Hepatocyte (in vitro differentiated cells): ENCODE measurements at regions not wholly inside any gene's neighbourhood (a gene's known extent, or its start where the extent isn't known, plus 50 kb on each side); places are given as distances from the start of the nearest gene placed in this dataset.

Experiments used
- DNase-seq: peaks from one replicate; pipeline ENCODE4 v3.0.0-alpha.2; 2016; ENCODE audit warnings: low spot score
- H2AFZ ChIP-seq: fragments of 200-600 bp; sonication (generic); 2 replicates; pipeline ENCODE4 v1.6.0; 2016; ENCODE audit warnings: antibody characterized with exemption, mild to moderate bottlenecking
- H3K27ac ChIP-seq: fragments of 200-600 bp; sonication (generic); 2 replicates; pipeline ENCODE4 v1.5.1; 2016; ENCODE audit warnings: mild to moderate bottlenecking
- H3K27me3 ChIP-seq: fragments of 200-600 bp; sonication (generic); 2 replicates; pipeline ENCODE4 v1.6.1; 2016
- H3K36me3 ChIP-seq: fragments of 200-600 bp; sonication (generic); replicated peaks from 2 replicates; pipeline ENCODE4 v1.5.1; 2016; ENCODE audit warnings: low read depth; ENCODE audit not compliant: insufficient read depth
- H3K4me1 ChIP-seq: fragments of 200-600 bp; sonication (generic); 2 replicates; pipeline ENCODE4 v1.5.1; 2016; ENCODE audit warnings: mild to moderate bottlenecking, moderate library complexity; ENCODE audit not compliant: insufficient read depth
- H3K4me2 ChIP-seq: fragments of 200-600 bp; sonication (generic); 2 replicates; pipeline ENCODE4 v1.6.0; 2016
- H3K4me3 ChIP-seq: fragments of 200-600 bp; sonication (generic); 2 replicates; pipeline ENCODE4 v1.5.1; 2016; ENCODE audit warnings: mild to moderate bottlenecking
- H3K79me2 ChIP-seq: fragments of 200-600 bp; sonication (generic); 2 replicates; pipeline ENCODE4 v1.6.0; 2017; ENCODE audit warnings: mild to moderate bottlenecking
- H3K9me2 ChIP-seq: fragments of 200-600 bp; sonication (generic); replicated peaks from 2 replicates; pipeline ENCODE4 v1.6.0; 2017; ENCODE audit warnings: mild to moderate bottlenecking; ENCODE audit not compliant: insufficient read depth
- H3K9me3 ChIP-seq: fragments of 200-600 bp; sonication (generic); 2 replicates; pipeline ENCODE4 v1.5.1; 2016; ENCODE audit warnings: low read depth, mild to moderate bottlenecking
- H4K20me1 ChIP-seq: fragments of 200-600 bp; sonication (generic); 2 replicates; pipeline ENCODE4 v1.6.0; 2016; ENCODE audit warnings: mild to moderate bottlenecking; ENCODE audit not compliant: insufficient read depth, poor library complexity, severe bottlenecking
- EZH2 ChIP-seq: fragments of 200-600 bp; sonication (generic); IDR thresholded peaks from 2 replicates; pipeline ENCODE4 v1.6.1; 2016; ENCODE audit warnings: antibody characterized with exemption, mild to moderate bottlenecking, borderline replicate concordance
- EZH2phosphoT487 ChIP-seq: fragments of 200-600 bp; sonication (generic); IDR thresholded peaks from one replicate; pipeline ENCODE4 v1.6.1; 2018; ENCODE audit warnings: antibody characterized with exemption, mild to moderate bottlenecking, low read depth, moderate library complexity; ENCODE audit not compliant: unreplicated experiment, severe bottlenecking
- WGBS: methylation state at CpG from one replicate; pipeline ENCODE4 v1.1.6; 2016; ENCODE audit warnings: low lambda C conversion rate; ENCODE audit errors: missing lambda C conversion rate; 5-methylcytosine and 5-hydroxymethylcytosine counted together
- TF ChIP-seq, protein P1 (sequence below): fragments of 200-600 bp; sonication (generic); IDR thresholded peaks from 2 replicates; pipeline ENCODE4 v1.5.1; 2016; ENCODE audit warnings: antibody characterized with exemption, mild to moderate bottlenecking; ENCODE audit not compliant: poor library complexity

DNA sequence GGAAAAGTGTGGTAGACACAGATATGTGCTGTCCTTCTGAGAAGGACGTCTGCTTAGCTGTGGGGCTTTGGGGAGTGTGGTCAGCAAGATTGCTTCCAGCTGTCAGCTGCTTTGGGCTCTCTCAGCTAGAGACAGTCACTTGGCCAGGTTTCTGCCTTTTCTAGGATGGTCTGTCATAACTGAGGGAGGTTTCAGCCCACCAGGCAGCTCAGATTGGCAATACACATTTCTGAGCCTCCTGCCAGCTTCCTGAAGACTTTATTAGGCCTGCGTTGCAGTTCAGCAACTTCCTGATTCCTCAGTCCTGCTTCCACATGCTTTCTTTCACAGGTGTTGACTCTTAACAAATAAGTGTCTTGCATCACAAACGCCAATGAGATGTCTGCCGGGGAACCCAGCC, 286.5 kb downstream of the SQOR start:
- no peak for TF ChIP-seq EZH2
- TF ChIP-seq EZH2phosphoT487: no peak
- peak; percentile 41 for DNase-seq
- no peaks in the 10 kb centered on the region for H3K27me3 ChIP-seq
- no peak overlapping the region for H3K4me2 ChIP-seq
- H3K27ac ChIP-seq: peak overlapping the region; percentile 25
- H3K4me1 ChIP-seq: peaks cover 10% of the 10 kb centered on the region
- 34% methylated on average over 4 of the region's 4 CpGs for WGBS
- H4K20me1 ChIP-seq: no peaks in the 10 kb centered on the region
- no peak overlapping the region for H3K4me3 ChIP-seq
- H3K36me3 ChIP-seq: no peaks in the 10 kb centered on the region
- H3K9me2 ChIP-seq: no peaks in the 10 kb centered on the region
- no peaks in the 10 kb centered on the region for H3K9me3 ChIP-seq
- peak overlapping the region; percentile 15 for H2AFZ ChIP-seq
- H3K79me2 ChIP-seq: no peaks in the 10 kb centered on the region

DNA sequence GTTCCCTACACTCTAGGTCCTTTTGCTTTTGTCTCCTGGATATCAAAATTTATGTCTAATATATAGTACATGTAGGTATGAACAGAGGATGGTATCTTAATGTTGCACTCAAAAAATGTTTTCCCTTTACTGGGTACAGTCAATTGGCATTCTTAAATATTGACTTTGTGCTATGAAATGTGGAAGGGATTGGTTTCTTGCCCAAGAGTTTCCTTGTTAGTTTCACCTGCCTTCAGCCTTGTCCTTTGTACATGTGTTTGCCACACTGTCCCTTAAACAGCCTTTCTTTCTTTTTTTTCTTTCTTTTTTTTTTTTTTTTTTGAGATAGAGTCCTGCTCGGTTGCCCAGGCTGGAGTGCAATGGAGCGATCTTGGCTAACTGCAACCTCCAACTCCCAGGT, 287.1 kb downstream of the SQOR start:
- no peak for DNase-seq
- Histone ChIP-seq H3K36me3 (no peaks in the 10 kb centered on the region), H4K20me1 (no peaks in the 10 kb centered on the region), H3K4me3 (no peak overlapping the region), H3K27ac (no peak overlapping the region), H3K27me3 (no peaks in the 10 kb centered on the region), H3K4me1 (peaks cover 10% of the 10 kb centered on the region), H3K9me3 (no peaks in the 10 kb centered on the region), H2AFZ (no peak overlapping the region), H3K4me2 (no peak overlapping the region), H3K79me2 (no peaks in the 10 kb centered on the region), H3K9me2 (no peaks in the 10 kb centered on the region)
- no peak for TF ChIP-seq EZH2phosphoT487
- TF ChIP-seq EZH2: no peak
- TF ChIP-seq, protein P1, sequence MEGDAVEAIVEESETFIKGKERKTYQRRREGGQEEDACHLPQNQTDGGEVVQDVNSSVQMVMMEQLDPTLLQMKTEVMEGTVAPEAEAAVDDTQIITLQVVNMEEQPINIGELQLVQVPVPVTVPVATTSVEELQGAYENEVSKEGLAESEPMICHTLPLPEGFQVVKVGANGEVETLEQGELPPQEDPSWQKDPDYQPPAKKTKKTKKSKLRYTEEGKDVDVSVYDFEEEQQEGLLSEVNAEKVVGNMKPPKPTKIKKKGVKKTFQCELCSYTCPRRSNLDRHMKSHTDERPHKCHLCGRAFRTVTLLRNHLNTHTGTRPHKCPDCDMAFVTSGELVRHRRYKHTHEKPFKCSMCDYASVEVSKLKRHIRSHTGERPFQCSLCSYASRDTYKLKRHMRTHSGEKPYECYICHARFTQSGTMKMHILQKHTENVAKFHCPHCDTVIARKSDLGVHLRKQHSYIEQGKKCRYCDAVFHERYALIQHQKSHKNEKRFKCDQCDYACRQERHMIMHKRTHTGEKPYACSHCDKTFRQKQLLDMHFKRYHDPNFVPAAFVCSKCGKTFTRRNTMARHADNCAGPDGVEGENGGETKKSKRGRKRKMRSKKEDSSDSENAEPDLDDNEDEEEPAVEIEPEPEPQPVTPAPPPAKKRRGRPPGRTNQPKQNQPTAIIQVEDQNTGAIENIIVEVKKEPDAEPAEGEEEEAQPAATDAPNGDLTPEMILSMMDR: no peak
- 94% methylated on average over 2 of the region's 2 CpGs for WGBS

DNA sequence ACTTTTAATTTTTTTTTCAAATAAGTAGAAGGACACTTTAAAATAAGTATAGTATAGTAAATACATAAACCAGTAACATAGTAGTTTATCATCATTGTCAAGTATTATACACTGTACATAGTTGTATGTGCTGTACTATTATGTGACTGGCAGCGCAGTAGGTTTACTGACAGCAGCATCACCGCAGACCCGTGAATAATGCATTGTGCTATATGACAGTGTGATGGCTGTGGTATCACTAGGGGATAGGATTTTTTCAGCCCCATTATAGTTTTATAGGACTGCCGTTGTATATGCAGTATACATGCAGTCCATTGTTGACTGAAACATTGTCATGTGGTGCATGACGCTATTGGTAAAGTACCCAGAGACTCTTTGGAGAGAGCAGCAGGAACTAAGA, 306.5 kb downstream of the SQOR start:
- H2AFZ ChIP-seq: no peak overlapping the region
- WGBS: 95% methylated on average over 5 of the region's 5 CpGs
- no peaks in the 10 kb centered on the region for H4K20me1 ChIP-seq
- H3K4me1 ChIP-seq: peaks cover 3% of the 10 kb centered on the region
- no peak overlapping the region for H3K4me3 ChIP-seq
- H3K36me3 ChIP-seq: no peaks in the 10 kb centered on the region
- no peaks in the 10 kb centered on the region for H3K9me3 ChIP-seq
- no peak for DNase-seq
- no peak overlapping the region for H3K4me2 ChIP-seq
- H3K9me2 ChIP-seq: no peaks in the 10 kb centered on the region
- H3K27me3 ChIP-seq: no peaks in the 10 kb centered on the region
- H3K79me2 ChIP-seq: no peaks in the 10 kb centered on the region
- H3K27ac ChIP-seq: no peak overlapping the region
- TF ChIP-seq, protein P1: no peak
- TF ChIP-seq EZH2phosphoT487: no peak
- no peak for TF ChIP-seq EZH2

DNA sequence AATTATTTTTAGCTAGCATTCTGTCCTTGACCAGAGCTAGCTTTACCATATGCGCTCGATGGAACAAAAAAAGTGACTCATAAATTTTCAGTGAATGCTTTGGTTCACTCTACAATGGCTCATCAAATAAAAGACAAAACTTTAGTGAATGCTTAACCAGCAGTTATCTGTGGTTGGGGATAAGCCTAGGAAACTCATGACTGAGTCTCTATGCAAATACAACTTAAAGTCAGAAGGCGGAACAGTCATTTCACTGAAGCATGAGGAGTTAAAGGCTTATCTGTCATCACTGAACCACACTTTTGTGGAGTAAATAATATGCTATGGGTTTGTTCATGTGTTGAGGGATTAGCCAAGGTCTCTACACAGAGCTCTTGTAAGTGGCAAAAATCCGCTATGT, 308.4 kb downstream of the SQOR start:
- Histone ChIP-seq H3K36me3 (no peaks in the 10 kb centered on the region), H4K20me1 (no peaks in the 10 kb centered on the region), H3K9me2 (no peaks in the 10 kb centered on the region), H3K4me1 (peaks cover 3% of the 10 kb centered on the region), H3K27ac (no peak overlapping the region), H3K27me3 (no peaks in the 10 kb centered on the region), H3K4me2 (no peak overlapping the region), H2AFZ (no peak overlapping the region), H3K79me2 (no peaks in the 10 kb centered on the region), H3K4me3 (no peak overlapping the region), H3K9me3 (no peaks in the 10 kb centered on the region)
- DNase-seq: peak; percentile 32
- TF ChIP-seq, protein P1: no peak
- TF ChIP-seq EZH2 (no peak), EZH2phosphoT487 (no peak)
- 61% methylated on average over 4 of the region's 4 CpGs for WGBS
